ENCODE measurements at regions not wholly inside any gene's neighbourhood (a gene's known extent, or its start where the extent isn't known, plus 50 kb on each side); places are given as distances from the start of the nearest gene placed in this dataset.

GRCh38 chr2:42108852-42109251, 60.3 kb upstream of the EML4 start:
- H3K9me3 ChIP-seq (ENCODE audit: low read depth, low read length, poor library complexity, severe bottlenecking): no peaks in the 10 kb centered on the region
- H3K4me1 ChIP-seq (ENCODE audit: insufficient read depth, low read length, poor library complexity, severe bottlenecking): peaks cover 30% of the 10 kb centered on the region
- no peak for DNase-seq (ENCODE audit: low spot score)
- no TSS peak for BruUV-seq (replicated peaks)
- H3K4me3 ChIP-seq (ENCODE audit: low read depth, low read length, poor library complexity, severe bottlenecking): no peak overlapping the region
- TF ChIP-seq, protein P1, sequence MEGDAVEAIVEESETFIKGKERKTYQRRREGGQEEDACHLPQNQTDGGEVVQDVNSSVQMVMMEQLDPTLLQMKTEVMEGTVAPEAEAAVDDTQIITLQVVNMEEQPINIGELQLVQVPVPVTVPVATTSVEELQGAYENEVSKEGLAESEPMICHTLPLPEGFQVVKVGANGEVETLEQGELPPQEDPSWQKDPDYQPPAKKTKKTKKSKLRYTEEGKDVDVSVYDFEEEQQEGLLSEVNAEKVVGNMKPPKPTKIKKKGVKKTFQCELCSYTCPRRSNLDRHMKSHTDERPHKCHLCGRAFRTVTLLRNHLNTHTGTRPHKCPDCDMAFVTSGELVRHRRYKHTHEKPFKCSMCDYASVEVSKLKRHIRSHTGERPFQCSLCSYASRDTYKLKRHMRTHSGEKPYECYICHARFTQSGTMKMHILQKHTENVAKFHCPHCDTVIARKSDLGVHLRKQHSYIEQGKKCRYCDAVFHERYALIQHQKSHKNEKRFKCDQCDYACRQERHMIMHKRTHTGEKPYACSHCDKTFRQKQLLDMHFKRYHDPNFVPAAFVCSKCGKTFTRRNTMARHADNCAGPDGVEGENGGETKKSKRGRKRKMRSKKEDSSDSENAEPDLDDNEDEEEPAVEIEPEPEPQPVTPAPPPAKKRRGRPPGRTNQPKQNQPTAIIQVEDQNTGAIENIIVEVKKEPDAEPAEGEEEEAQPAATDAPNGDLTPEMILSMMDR (conservative IDR thresholded peaks at IDR 0.05; ENCODE audit: low read depth, low read length): no peak
- TF ChIP-seq EZH2 (IDR thresholded peaks at IDR 0.05; ENCODE audit: borderline replicate concordance, low read depth, low read length, poor library complexity, severe bottlenecking): no peak
- no peaks in the 10 kb centered on the region for H3K27me3 ChIP-seq (replicated peaks; ENCODE audit: insufficient read depth, low read depth, low read length, poor library complexity)
- no peak overlapping the region for H3K27ac ChIP-seq (ENCODE audit: low read depth, low read length, poor library complexity, severe bottlenecking)
- no peaks in the 10 kb centered on the region for H3K36me3 ChIP-seq (ENCODE audit: insufficient read depth, low read length, poor library complexity, severe bottlenecking)
- intact Hi-C loops (cut with micrococcal nuclease; ENCODE audit: unreplicated experiment): no loop called here
- ChIA-PET CTCF (no interaction called here), POLR2A (ENCODE audit: low non-redundant PET) (no interaction called here)

GRCh38 chr2:42109959-42110640, 59.1 kb upstream of the EML4 start:
- H3K9me3 ChIP-seq (ENCODE audit: low read depth, low read length, poor library complexity, severe bottlenecking): no peaks in the 10 kb centered on the region
- no peaks in the 10 kb centered on the region for H3K36me3 ChIP-seq (ENCODE audit: insufficient read depth, low read length, poor library complexity, severe bottlenecking)
- H3K27ac ChIP-seq (ENCODE audit: low read depth, low read length, poor library complexity, severe bottlenecking): no peak overlapping the region
- H3K27me3 ChIP-seq (replicated peaks; ENCODE audit: insufficient read depth, low read depth, low read length, poor library complexity): no peaks in the 10 kb centered on the region
- no peak for TF ChIP-seq EZH2 (IDR thresholded peaks at IDR 0.05; ENCODE audit: borderline replicate concordance, low read depth, low read length, poor library complexity, severe bottlenecking)
- TF ChIP-seq, protein P1 (conservative IDR thresholded peaks at IDR 0.05; ENCODE audit: low read depth, low read length): no peak
- BruUV-seq (replicated peaks): no TSS peak
- DNase-seq (ENCODE audit: low spot score): no peak
- peaks cover 30% of the 10 kb centered on the region for H3K4me1 ChIP-seq (ENCODE audit: insufficient read depth, low read length, poor library complexity, severe bottlenecking)
- intact Hi-C loops (cut with micrococcal nuclease; ENCODE audit: unreplicated experiment): no loop called here
- ChIA-PET CTCF (interaction anchor here (0.6 kb wide), 1 partner anchor 27 kb away, joined by 6 read pairs; no protein-coding TSS in a partner anchor), POLR2A (ENCODE audit: low non-redundant PET) (no interaction called here)
- H3K4me3 ChIP-seq (ENCODE audit: low read depth, low read length, poor library complexity, severe bottlenecking): no peak overlapping the region

DNA sequence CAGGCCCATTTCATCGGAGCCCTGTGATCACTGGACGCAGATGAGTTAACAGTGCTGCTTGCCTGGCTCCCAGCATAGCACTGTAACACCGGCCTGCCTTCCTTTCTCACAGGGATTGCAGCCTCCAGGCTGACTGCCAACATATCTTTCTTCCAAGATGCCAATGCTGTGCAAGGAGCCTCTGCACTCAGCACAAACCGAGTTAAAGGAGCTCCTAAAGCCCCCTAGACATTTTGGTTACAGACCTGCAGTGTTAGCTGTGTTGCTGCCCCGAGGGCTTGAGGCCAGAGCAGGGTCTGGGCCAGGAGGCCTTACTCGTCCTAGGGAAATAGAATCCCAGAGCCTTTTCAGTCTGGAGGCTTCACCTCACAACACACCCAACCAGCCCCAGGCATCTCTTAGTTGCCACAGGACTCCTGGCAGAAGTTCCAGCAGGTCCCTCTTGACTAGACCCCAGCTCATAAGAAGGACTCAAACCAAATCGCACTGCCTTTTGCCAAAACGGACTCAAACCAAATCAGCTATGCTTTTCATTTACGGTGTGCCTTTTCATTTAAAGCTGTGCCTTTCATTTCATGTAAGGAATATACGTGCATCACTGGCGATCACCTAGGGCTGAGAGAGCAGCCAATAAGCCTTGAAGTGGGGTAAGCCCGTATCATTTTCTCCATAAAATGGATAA, 58.4 kb upstream of the EML4 start:
- Histone ChIP-seq H3K27ac (ENCODE audit: low read depth, low read length, poor library complexity, severe bottlenecking) (no peak overlapping the region), H3K4me1 (ENCODE audit: insufficient read depth, low read length, poor library complexity, severe bottlenecking) (peaks cover 23% of the 10 kb centered on the region), H3K9me3 (ENCODE audit: low read depth, low read length, poor library complexity, severe bottlenecking) (no peaks in the 10 kb centered on the region), H3K27me3 (replicated peaks; ENCODE audit: insufficient read depth, low read depth, low read length, poor library complexity) (no peaks in the 10 kb centered on the region), H3K36me3 (ENCODE audit: insufficient read depth, low read length, poor library complexity, severe bottlenecking) (no peaks in the 10 kb centered on the region), H3K4me3 (ENCODE audit: low read depth, low read length, poor library complexity, severe bottlenecking) (no peak overlapping the region)
- DNase-seq (ENCODE audit: low spot score): no peak
- POLR2A ChIA-PET (ENCODE audit: low non-redundant PET): no interaction called here
- no TSS peak for BruUV-seq (replicated peaks)
- intact Hi-C loops (cut with micrococcal nuclease; ENCODE audit: unreplicated experiment): no loop called here
- CTCF ChIA-PET: interaction anchor here (0.6 kb wide), 1 partner anchor 26 kb away, joined by 6 read pairs; no protein-coding TSS in a partner anchor
- no peak for TF ChIP-seq EZH2 (IDR thresholded peaks at IDR 0.05; ENCODE audit: borderline replicate concordance, low read depth, low read length, poor library complexity, severe bottlenecking)
- TF ChIP-seq, protein P1 (conservative IDR thresholded peaks at IDR 0.05; ENCODE audit: low read depth, low read length): no peak

All from A673 (cell line).